Heart left ventricle (tissue), 13 donors: ENCODE measurements at regions not wholly inside any gene's neighbourhood (a gene's known extent, or its start where the extent isn't known, plus 50 kb on each side); places are given as distances from the start of the nearest gene placed in this dataset.

Experiments used
- CTCF ChIP-seq, 12 donors: fragments of 200-600 bp; sonication (generic) in 4 of 12; IDR thresholded peaks; one replicate each; pipeline versions ENCODE4 v1.5.0 to v1.8.0; 2018 to 2022; ENCODE audit warnings: antibody characterized with exemption in 12 of 12, mild to moderate bottlenecking in 5 of 12
- POLR2A ChIP-seq, 2 donors: fragments of 450-650 bp; IDR thresholded peaks; one replicate each; pipeline ENCODE4 v1.6.1; 2017; ENCODE audit warnings: antibody characterized with exemption in 2 of 2, mild to moderate bottlenecking in 2 of 2, moderate library complexity in 2 of 2
- donor health status: ischemic (EF 13 %, LVEDD 7.1; RV severe dilation, severe dysfunction).
- donor health status: DM: no; HTN: yes; CAD: no.
- donor health status: DM: no; HTN: no; CAD: no.
- donor health status: ischemic (EF 25% LVEDD 6.9; RV normal size, moderate dysfunction).
- donor health status: ischemic (EF 25% LVEDD 5.7; RV mildly dilated, moderate dysfunction).
- donor health status: ischemic (EF 35%, LVEDD 5.7; RV mildly dilated, moderate dysfunction).
- donor health status: nonischemic (EF 11% LVEDD 7.7; RV severe dilation, severe dysfunction).
- donor health status: DM: yes; HTN: yes; CAD: no.
- donor health status: PGD.
- donor health status: ischemic (EF 29% LVEDD 5.4; RV normal size, mild dysfunction).
- donor health status: nonischemic (EF 23%, LVEDD 6.1; RV moderate dilation, normal function).

GRCh38 chr21:23574932-23575331, 2032.3 kb downstream of the MRPL39 start:
- TF ChIP-seq POLR2A (IDR thresholded peaks at IDR 0.05) = no peak
- TF ChIP-seq CTCF (IDR thresholded peaks at IDR 0.05) = no peak
